Neural progenitor cell (in vitro differentiated cells): ENCODE measurements at regions not wholly inside any gene's neighbourhood (a gene's known extent, or its start where the extent isn't known, plus 50 kb on each side); places are given as distances from the start of the nearest gene placed in this dataset.

Source experiments
- DNase-seq: peaks from one replicate; pipeline ENCODE4 v3.0.0-alpha.2; 2016; ENCODE audit warnings: low spot score
- H2AFZ ChIP-seq: fragments of 200-600 bp; sonication (generic); replicated peaks from 2 replicates; pipeline ENCODE4 v1.6.1; 2016; ENCODE audit warnings: antibody characterized with exemption
- H3F3A ChIP-seq: fragments of 200-600 bp; sonication (generic); 2 replicates; pipeline ENCODE4 v1.6.1; 2016; ENCODE audit warnings: antibody characterized with exemption, low read depth
- H3K27ac ChIP-seq: fragments of 200-600 bp; sonication (generic); 2 replicates; pipeline ENCODE4 v1.5.1; 2016; ENCODE audit warnings: mild to moderate bottlenecking
- H3K27me3 ChIP-seq: fragments of 200-600 bp; sonication (generic); 2 replicates; pipeline ENCODE4 v1.6.1; 2016; ENCODE audit warnings: mild to moderate bottlenecking, moderate library complexity
- H3K36me3 ChIP-seq: fragments of 200-600 bp; sonication (generic); 2 replicates; pipeline ENCODE4 v1.5.1; 2016
- H3K4me1 ChIP-seq: fragments of 200-600 bp; sonication (generic); 2 replicates; pipeline ENCODE4 v1.6.1; 2016; ENCODE audit warnings: mixed run types
- H3K4me2 ChIP-seq: fragments of 200-600 bp; sonication (generic); 2 replicates; pipeline ENCODE4 v1.6.1; 2016
- H3K4me3 ChIP-seq: fragments of 200-600 bp; sonication (generic); 2 replicates; pipeline ENCODE4 v1.5.1; 2016
- H3K79me2 ChIP-seq: fragments of 200-600 bp; sonication (generic); 2 replicates; pipeline ENCODE4 v1.6.1; 2016; ENCODE audit warnings: low read depth
- H3K9ac ChIP-seq: fragments of 200-600 bp; sonication (generic); 2 replicates; pipeline ENCODE4 v1.6.1; 2016
- H3K9me3 ChIP-seq: fragments of 200-600 bp; sonication (generic); 2 replicates; pipeline ENCODE4 v1.5.1; 2016; ENCODE audit warnings: low read depth
- H4K20me1 ChIP-seq: fragments of 200-600 bp; sonication (generic); 2 replicates; pipeline ENCODE4 v1.6.1; 2016; ENCODE audit warnings: low read depth
- H3K27ac Mint-ChIP-seq: 3 replicates; pipeline ENCODE4 v1.8.0; 2021; ENCODE audit warnings: mixed read lengths
- H3K27me3 Mint-ChIP-seq: 2 replicates; pipeline ENCODE4 v1.8.0; 2022; ENCODE audit warnings: low read depth, mild to moderate bottlenecking, inconsistent platforms, moderate library complexity, mixed read lengths; ENCODE audit not compliant: insufficient read depth
- H3K36me3 Mint-ChIP-seq: 3 replicates; pipeline ENCODE4 v1.8.0; 2021; ENCODE audit warnings: mixed read lengths
- H3K4me1 Mint-ChIP-seq: 3 replicates; pipeline ENCODE4 v1.8.0; 2021; ENCODE audit warnings: mixed read lengths
- H3K4me3 Mint-ChIP-seq: 3 replicates; pipeline ENCODE4 v1.8.0; 2021; ENCODE audit warnings: mild to moderate bottlenecking, moderate library complexity, mixed read lengths
- H3K9me3 Mint-ChIP-seq: 3 replicates; pipeline ENCODE4 v1.8.0; 2020; ENCODE audit warnings: mixed read lengths
- EZH2 ChIP-seq: fragments of 200-600 bp; sonication (generic); IDR thresholded peaks from 2 replicates; pipeline ENCODE4 v1.6.1; 2017; ENCODE audit warnings: antibody characterized with exemption, mild to moderate bottlenecking, moderate library complexity
- EZH2phosphoT487 ChIP-seq: fragments of 200-600 bp; sonication (generic); IDR thresholded peaks from 2 replicates; pipeline ENCODE4 v1.6.1; 2017; ENCODE audit warnings: antibody characterized with exemption
- TF ChIP-seq, protein P1 (sequence below): fragments of 200-600 bp; sonication (generic); IDR thresholded peaks from 2 replicates; pipeline ENCODE4 v1.5.1; 2017; ENCODE audit warnings: antibody characterized with exemption, mild to moderate bottlenecking

DNA sequence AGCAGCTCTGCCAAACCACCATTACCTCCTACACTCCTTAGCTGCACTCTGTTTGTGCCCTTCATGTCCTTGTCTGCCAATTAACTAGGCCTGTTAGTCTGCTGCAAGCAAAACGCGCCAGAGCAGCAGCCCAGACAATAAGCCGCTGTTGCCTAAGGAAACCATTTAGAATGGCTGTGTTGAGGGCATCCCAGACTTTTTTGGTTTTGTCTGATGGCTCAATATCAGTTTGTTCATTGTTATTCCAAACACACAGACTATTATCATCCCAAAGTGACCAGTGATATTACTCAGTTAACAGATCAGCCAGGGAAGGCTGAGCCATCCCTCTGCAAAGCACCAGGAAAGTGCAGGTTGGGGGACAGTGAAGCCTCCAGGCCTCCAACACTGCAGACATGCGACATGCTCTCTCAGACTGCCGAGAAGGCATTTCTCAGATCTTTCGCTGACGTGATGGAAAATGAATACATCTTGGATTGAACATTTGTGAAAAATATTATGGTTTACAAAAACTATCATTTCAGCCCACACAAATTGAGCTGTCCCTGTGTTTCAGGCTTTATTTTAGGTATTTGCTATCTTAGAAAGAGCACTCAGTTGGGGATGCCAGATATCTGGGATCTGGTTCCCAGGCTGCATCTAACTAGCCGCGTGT is 182.0 kb upstream of the HNRNPA3 start:
- H3K36me3 ChIP-seq, result no peaks in the 10 kb centered on the region
- Mint-ChIP-seq H3K4me1 (peaks cover 15% of the 10 kb centered on the region), H3K4me3 (no peak overlapping the region), H3K27ac (no peak overlapping the region), H3K9me3 (no peaks in the 10 kb centered on the region), H3K36me3 (no peaks in the 10 kb centered on the region), H3K27me3 (no peaks in the 10 kb centered on the region)
- DNase-seq, result peak; percentile 38
- H3K9me3 ChIP-seq, result no peaks in the 10 kb centered on the region
- H3K9ac ChIP-seq, result no peak overlapping the region
- H3K27ac ChIP-seq, result no peak overlapping the region
- no peaks in the 10 kb centered on the region for H3K27me3 ChIP-seq
- H3K4me2 ChIP-seq, result no peak overlapping the region
- TF ChIP-seq EZH2phosphoT487 (no peak), EZH2 (no peak)
- TF ChIP-seq, protein P1, sequence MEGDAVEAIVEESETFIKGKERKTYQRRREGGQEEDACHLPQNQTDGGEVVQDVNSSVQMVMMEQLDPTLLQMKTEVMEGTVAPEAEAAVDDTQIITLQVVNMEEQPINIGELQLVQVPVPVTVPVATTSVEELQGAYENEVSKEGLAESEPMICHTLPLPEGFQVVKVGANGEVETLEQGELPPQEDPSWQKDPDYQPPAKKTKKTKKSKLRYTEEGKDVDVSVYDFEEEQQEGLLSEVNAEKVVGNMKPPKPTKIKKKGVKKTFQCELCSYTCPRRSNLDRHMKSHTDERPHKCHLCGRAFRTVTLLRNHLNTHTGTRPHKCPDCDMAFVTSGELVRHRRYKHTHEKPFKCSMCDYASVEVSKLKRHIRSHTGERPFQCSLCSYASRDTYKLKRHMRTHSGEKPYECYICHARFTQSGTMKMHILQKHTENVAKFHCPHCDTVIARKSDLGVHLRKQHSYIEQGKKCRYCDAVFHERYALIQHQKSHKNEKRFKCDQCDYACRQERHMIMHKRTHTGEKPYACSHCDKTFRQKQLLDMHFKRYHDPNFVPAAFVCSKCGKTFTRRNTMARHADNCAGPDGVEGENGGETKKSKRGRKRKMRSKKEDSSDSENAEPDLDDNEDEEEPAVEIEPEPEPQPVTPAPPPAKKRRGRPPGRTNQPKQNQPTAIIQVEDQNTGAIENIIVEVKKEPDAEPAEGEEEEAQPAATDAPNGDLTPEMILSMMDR, result no peak
- H3F3A ChIP-seq, result no peaks in the 10 kb centered on the region
- no peaks in the 10 kb centered on the region for H4K20me1 ChIP-seq
- no peaks in the 10 kb centered on the region for H3K79me2 ChIP-seq
- peak overlapping the region; percentile 87 for H2AFZ ChIP-seq
- peaks cover 9% of the 10 kb centered on the region for H3K4me1 ChIP-seq
- no peak overlapping the region for H3K4me3 ChIP-seq

- no peak for DNase-seq
- no peak overlapping the region for H3K4me2 ChIP-seq
- Mint-ChIP-seq H3K9me3 (no peaks in the 10 kb centered on the region), H3K4me3 (no peak overlapping the region), H3K27ac (no peak overlapping the region), H3K27me3 (no peaks in the 10 kb centered on the region), H3K36me3 (no peaks in the 10 kb centered on the region), H3K4me1 (peaks cover 15% of the 10 kb centered on the region)
- no peaks in the 10 kb centered on the region for H3K9me3 ChIP-seq
- H3F3A ChIP-seq, result no peaks in the 10 kb centered on the region
- peaks cover 9% of the 10 kb centered on the region for H3K4me1 ChIP-seq
- no peak for TF ChIP-seq EZH2phosphoT487
- TF ChIP-seq, protein P1, result no peak
- no peak for TF ChIP-seq EZH2
- H3K27me3 ChIP-seq, result no peaks in the 10 kb centered on the region
- H3K27ac ChIP-seq, result no peak overlapping the region
- no peak overlapping the region for H3K9ac ChIP-seq
- no peak overlapping the region for H2AFZ ChIP-seq
- no peaks in the 10 kb centered on the region for H3K36me3 ChIP-seq
- H3K79me2 ChIP-seq, result no peaks in the 10 kb centered on the region
- no peaks in the 10 kb centered on the region for H4K20me1 ChIP-seq
- H3K4me3 ChIP-seq, result no peak overlapping the region
Observed at GRCh38 chr2:177031438-177032180, 181.0 kb upstream of the HNRNPA3 start.

- no peak for DNase-seq
- H3K9me3 Mint-ChIP-seq, result no peaks in the 10 kb centered on the region
- Histone ChIP-seq H2AFZ (no peak overlapping the region), H3K36me3 (no peaks in the 10 kb centered on the region), H4K20me1 (no peaks in the 10 kb centered on the region), H3K4me1 (no peaks in the 10 kb centered on the region), H3F3A (no peaks in the 10 kb centered on the region), H3K4me3 (no peak overlapping the region), H3K9ac (no peak overlapping the region), H3K27me3 (no peaks in the 10 kb centered on the region), H3K27ac (no peak overlapping the region), H3K4me2 (no peak overlapping the region), H3K79me2 (no peaks in the 10 kb centered on the region), H3K9me3 (no peaks in the 10 kb centered on the region)
- H3K4me1 Mint-ChIP-seq, result peaks cover 9% of the 10 kb centered on the region
- TF ChIP-seq, protein P1, result no peak
- no peak for TF ChIP-seq EZH2phosphoT487
- TF ChIP-seq EZH2, result no peak
- no peaks in the 10 kb centered on the region for H3K36me3 Mint-ChIP-seq
- H3K27ac Mint-ChIP-seq, result no peak overlapping the region
- H3K27me3 Mint-ChIP-seq, result peaks cover 3% of the 10 kb centered on the region
- no peak overlapping the region for H3K4me3 Mint-ChIP-seq
Observed at GRCh38 chr2:177036747-177037146, 175.8 kb upstream of the HNRNPA3 start.
